Fibroblast of mammary gland (primary cell): ENCODE measurements at regions not wholly inside any gene's neighbourhood (a gene's known extent, or its start where the extent isn't known, plus 50 kb on each side); places are given as distances from the start of the nearest gene placed in this dataset.
A peak's percentile ranks its signal among the peaks of the same experiment; 100 is the strongest.

Source experiments
- DNase-seq: peaks from one replicate; pipeline ENCODE4 v3.0.0-alpha.2; 2010; ENCODE audit warnings: low read depth
- H3K4me3 ChIP-seq: 2 replicates; pipeline ENCODE4 v1.5.1; 2011; ENCODE audit warnings: low read depth, mild to moderate bottlenecking, low read length, moderate library complexity; ENCODE audit not compliant: control insufficient read depth
- TF ChIP-seq, protein P1 (sequence below): conservative IDR thresholded peaks from 2 replicates; pipeline ENCODE4 v1.5.1; 2011; ENCODE audit warnings: low read depth, low read length, inconsistent platforms; ENCODE audit not compliant: control insufficient read depth, insufficient read depth

- TF ChIP-seq, protein P1, sequence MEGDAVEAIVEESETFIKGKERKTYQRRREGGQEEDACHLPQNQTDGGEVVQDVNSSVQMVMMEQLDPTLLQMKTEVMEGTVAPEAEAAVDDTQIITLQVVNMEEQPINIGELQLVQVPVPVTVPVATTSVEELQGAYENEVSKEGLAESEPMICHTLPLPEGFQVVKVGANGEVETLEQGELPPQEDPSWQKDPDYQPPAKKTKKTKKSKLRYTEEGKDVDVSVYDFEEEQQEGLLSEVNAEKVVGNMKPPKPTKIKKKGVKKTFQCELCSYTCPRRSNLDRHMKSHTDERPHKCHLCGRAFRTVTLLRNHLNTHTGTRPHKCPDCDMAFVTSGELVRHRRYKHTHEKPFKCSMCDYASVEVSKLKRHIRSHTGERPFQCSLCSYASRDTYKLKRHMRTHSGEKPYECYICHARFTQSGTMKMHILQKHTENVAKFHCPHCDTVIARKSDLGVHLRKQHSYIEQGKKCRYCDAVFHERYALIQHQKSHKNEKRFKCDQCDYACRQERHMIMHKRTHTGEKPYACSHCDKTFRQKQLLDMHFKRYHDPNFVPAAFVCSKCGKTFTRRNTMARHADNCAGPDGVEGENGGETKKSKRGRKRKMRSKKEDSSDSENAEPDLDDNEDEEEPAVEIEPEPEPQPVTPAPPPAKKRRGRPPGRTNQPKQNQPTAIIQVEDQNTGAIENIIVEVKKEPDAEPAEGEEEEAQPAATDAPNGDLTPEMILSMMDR, result no peak
- H3K4me3 ChIP-seq, result no peak overlapping the region
- peak; percentile 88 for DNase-seq
Observed at GRCh38 chr21:27246741-27247140, 279.9 kb upstream of the ADAMTS5 start.

DNA sequence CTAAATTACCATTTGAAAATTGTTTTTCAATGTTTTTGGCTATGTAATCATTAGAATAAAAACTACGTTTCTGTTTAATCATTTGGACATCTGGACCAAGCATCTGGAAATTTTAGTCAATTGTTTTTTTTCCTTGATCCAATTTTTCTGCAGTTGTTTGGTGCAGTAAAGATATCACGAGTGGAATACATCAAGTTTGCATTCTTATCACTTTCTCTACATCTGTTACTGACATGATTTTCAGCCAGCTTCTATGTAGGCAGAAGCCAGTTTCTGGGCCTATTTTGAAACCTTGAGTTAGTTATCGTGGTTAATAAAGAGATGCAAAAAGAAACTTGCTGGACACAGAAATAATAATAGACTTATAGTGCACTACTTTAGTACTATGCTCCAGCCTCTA is 277.9 kb upstream of the ADAMTS5 start:
- TF ChIP-seq, protein P1, result no peak
- peak; percentile 67 for DNase-seq
- no peak overlapping the region for H3K4me3 ChIP-seq

DNA sequence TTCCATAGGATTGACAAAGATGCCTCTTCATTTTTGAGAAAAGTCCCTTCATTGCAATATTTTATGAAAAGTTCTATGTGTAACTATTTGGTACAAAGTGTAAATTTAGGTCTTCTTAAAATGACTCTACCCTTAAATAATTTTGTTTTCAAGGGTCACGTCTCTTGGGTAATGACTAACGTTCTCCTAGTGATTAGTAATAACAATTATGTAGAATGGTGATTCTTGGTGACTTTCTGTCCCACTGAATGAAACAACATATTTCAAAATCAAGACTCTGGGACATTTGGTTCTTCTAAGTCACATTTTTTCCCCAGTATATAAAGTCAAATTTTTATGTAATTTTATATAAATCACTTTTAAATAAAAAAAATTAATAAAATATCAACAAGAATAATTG is 277.5 kb upstream of the ADAMTS5 start:
- peak; percentile 95 for DNase-seq
- TF ChIP-seq, protein P1, result no peak

DNA sequence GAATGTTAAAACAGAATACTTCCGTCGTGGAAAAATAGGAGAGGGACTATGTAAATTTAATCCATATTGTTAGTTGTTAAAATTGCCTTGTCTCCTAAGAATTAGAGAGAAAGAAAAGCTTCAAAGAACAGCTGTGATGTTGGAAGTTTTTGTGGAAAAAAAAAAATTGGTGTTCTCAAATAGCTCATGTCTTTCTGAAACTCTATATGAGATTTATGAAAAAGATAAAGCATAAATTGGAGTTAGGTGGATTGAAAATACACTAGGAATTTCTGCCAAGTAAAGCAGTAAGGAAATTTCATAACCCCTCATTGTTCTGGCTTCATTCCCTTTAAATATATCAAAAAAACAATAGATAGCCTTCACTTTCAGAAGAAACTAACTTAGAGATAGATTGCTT is 274.0 kb upstream of the ADAMTS5 start:
- H3K4me3 ChIP-seq, result no peak overlapping the region
- TF ChIP-seq, protein P1, result no peak
- DNase-seq, result no peak

More for the DNA sequence above, 277.5 kb upstream of the ADAMTS5 start:
- no peak overlapping the region for H3K4me3 ChIP-seq

GRCh38 chr21:27233514-27234115 is 266.7 kb upstream of the ADAMTS5 start:
- no peak overlapping the region for H3K4me3 ChIP-seq
- TF ChIP-seq, protein P1, result no peak
- DNase-seq, result no peak

- no peak for DNase-seq
- TF ChIP-seq, protein P1, result no peak
Observed at GRCh38 chr21:27225940-27226339, 259.1 kb upstream of the ADAMTS5 start.

DNA sequence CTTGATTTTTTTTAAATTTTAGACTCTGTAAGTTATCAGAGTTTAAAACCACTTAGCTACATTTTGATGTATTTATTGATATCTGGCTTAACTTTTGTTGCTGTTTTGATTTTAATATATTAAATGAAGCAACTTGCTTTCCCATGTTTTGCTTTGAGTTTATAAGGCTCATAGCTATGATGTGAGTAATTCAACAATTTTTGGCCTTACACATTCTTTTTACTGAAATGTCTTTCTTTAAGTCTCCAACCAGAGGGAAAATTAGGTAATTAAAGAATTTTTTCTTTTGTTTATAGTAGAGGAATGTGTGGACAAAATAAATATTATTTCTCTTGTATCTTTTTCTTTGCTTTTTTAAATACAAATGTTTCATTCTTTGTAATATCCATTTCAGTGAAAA is 258.3 kb upstream of the ADAMTS5 start:
- DNase-seq, result peak; percentile 25
- TF ChIP-seq, protein P1, result no peak

More at GRCh38 chr21:27225940-27226339, 259.1 kb upstream of the ADAMTS5 start:
- no peak overlapping the region for H3K4me3 ChIP-seq

More for the DNA sequence above, 258.3 kb upstream of the ADAMTS5 start:
- no peak overlapping the region for H3K4me3 ChIP-seq
